ENCODE measurements at regions not wholly inside any gene's neighbourhood (a gene's known extent, or its start where the extent isn't known, plus 50 kb on each side); places are given as distances from the start of the nearest gene placed in this dataset.

GRCh38 chr1:43011020-43011419, 52.4 kb upstream of the SLC2A1 start:
- TF ChIP-seq CTCF (IDR thresholded peaks at IDR 0.05; ENCODE audit: low read depth, low read length, missing control alignments) = no peak
- DNase-seq (ENCODE audit: low read depth) = no peak
- in situ Hi-C loops (cut with HindIII; ENCODE audit: low sequenced_read_pairs) = no loop called here
- H3K4me3 ChIP-seq (ENCODE audit: low read depth, low read length) = no peak overlapping the region

- in situ Hi-C loops (cut with HindIII; ENCODE audit: low sequenced_read_pairs) = no loop called here
- no peak overlapping the region for H3K4me3 ChIP-seq (ENCODE audit: low read depth, low read length)
- TF ChIP-seq CTCF (IDR thresholded peaks at IDR 0.05; ENCODE audit: low read depth, low read length, missing control alignments) = no peak
- DNase-seq (ENCODE audit: low read depth) = no peak
Observed at GRCh38 chr1:43009274-43009673, 50.6 kb upstream of the SLC2A1 start.

- H3K4me3 ChIP-seq (ENCODE audit: low read depth, low read length) = no peak overlapping the region
- in situ Hi-C loops (cut with HindIII; ENCODE audit: low sequenced_read_pairs) = no loop called here
- DNase-seq (ENCODE audit: low read depth) = no peak
- no peak for TF ChIP-seq CTCF (IDR thresholded peaks at IDR 0.05; ENCODE audit: low read depth, low read length, missing control alignments)
Observed at GRCh38 chr1:43008115-43009060, 49.7 kb upstream of the SLC2A1 start.
